ENCODE measurements at regions not wholly inside any gene's neighbourhood (a gene's known extent, or its start where the extent isn't known, plus 50 kb on each side); places are given as distances from the start of the nearest gene placed in this dataset.
A peak's percentile ranks its signal among the peaks of the same experiment; 100 is the strongest.
"Not testable (repeated sequence)": the region's sequence is repeated elsewhere in the genome, so short reads cannot be mapped to it uniquely, and the experiment has no call there.

DNA sequence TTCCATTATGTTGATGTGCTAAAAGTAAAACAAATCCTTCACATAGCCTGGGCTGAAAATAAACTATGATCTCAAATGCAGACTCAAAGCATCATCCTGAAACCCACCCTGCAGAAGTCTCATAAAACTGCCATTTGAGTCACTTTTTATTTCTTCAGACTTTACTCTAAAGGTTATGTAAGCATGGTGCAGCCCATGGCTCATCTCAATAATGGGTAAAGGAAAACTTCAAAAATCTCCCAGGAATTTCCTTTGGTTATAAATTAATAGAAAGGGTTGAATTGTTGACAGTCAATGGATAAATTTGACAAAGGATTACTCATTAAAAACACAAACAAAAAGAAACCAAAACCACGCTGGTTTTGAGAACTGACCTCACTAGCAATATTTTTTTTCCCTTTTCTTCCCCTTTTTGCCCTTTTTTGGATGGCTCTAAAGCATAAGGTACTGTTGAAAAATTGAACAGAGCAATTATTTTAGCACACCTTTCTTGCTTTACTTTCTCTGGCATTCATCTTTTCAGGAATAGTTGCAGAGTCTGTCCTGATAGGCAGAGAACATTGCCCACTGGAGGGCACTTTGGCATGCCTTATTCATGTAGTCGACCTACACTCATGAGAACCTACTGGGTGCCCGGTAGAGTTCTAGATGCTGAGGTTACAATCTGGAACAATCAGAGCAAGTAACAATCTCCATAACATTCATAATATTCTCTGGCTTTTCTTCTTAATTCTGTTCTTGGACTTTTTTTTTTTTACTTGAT, 191.4 kb downstream of the TMEM167A start:
- peak; percentile 93 for DNase-seq

DNA sequence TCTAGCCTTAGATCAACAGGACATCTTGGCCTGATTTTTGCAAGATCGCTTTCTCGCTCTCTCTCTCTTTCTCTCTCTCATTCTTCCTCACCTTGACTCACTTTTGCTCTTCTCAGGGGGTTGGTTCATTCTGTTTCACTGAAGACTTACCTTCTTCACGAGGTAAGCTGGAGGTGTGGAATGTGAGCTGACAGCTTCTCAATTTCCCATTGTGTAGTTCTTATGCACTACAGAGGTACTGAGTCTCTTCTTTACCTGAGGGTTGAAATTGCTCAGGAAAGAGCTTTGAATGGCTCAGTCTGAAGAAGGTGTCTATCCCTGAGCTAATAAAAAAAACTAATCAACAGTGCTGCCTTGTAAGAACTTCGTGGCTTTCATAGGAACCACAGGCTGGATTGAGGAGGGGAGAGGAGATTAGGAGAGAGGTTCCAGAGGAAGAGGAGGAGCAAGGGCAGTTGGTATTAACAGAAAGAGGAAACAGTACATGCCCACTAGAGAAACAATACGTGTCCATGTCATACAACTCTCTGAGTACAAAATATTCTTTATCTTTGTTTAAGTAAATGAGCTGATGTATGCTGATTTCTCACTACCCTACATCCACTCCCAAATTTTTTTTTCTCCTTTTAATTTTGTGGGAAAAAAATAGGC, 192.2 kb downstream of the TMEM167A start:
- peak; percentile 7 for DNase-seq

DNA sequence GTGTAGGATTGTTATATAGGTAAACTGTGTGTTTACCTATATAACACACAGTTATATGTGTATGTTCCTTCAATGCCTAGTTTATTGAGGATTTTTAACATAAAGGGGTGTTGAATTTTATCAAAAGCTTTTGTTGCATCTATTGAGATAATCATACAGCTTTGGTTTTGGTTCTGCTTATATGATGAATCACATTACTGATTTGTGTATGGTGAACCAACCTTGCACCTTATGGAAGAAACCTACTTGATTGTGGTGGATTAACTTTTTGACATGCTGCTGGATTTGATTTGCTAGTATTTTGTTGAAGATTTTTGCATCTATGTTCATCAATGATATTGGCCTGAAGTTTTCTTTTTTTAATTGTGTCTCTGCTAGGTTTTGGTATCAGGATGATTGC, 194.9 kb downstream of the TMEM167A start:
- DNase-seq: no peak

DNA sequence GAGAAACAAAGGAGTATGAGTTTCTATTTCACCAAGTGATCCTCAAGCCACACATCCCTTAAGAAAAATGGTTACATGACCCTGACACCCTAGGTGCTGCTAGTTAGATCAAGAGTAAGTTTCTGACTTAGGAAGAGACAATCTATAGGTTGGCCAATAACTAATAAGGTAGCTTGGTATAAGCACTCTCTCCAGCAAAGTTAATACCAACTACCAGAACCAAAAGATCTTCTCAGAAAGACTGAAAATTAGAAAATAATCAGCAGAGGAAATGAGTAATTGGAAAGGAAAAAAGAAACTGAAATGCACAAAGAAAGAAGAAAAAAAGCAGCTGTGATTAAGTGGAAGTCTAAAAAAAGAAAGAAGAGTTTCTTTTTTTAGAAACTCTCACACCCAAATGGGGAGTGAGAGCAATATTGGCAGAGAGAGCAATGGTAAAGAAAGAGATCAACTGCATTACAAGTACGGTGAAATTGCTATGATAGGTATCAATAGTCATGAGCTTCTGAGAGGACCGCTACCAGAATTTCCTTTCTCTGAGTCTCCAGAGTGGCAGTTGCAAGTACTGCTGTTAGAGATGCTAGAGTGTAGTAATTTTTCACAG, 195.5 kb downstream of the TMEM167A start:
- no peak for DNase-seq

DNA sequence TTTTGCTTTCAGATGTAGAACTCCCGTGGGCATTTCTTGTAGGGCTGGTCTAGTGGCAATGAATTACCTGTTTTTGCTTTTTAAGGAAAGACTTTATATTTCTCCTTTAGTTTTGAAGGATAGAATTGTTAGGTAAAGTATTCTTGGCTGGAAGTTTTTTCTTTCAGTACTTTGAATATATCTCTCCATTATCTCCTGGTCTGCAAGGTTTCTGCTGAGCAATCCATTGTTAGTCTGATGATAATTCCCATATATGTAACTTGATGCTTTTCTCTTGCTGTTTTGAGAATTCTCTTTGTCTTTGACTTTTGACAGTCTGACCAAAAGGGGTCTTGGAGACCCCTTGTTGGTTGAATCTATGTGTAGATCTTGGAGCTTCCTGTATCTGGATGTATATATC, 198.1 kb downstream of the TMEM167A start:
- no peak for DNase-seq

DNA sequence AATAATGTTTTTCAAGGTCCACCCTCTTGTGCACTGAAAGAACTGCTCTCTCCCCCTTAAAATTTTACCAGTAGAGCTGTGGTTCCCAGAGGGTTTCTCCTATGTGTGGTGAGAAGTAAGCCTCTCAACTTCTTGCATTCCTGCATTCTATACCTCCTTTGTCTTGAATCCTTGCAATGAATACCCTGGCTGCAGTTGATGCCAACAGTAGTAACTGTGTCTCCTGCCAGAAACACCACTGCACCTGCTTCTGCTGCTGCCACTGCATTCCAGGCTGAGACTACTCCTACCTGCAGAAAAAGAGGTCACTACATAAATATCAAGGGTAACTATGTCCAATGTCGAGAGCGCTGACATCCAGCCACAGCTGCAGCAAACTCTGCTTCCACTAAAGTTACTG, 203.7 kb downstream of the TMEM167A start:
- no peak for DNase-seq

DNA sequence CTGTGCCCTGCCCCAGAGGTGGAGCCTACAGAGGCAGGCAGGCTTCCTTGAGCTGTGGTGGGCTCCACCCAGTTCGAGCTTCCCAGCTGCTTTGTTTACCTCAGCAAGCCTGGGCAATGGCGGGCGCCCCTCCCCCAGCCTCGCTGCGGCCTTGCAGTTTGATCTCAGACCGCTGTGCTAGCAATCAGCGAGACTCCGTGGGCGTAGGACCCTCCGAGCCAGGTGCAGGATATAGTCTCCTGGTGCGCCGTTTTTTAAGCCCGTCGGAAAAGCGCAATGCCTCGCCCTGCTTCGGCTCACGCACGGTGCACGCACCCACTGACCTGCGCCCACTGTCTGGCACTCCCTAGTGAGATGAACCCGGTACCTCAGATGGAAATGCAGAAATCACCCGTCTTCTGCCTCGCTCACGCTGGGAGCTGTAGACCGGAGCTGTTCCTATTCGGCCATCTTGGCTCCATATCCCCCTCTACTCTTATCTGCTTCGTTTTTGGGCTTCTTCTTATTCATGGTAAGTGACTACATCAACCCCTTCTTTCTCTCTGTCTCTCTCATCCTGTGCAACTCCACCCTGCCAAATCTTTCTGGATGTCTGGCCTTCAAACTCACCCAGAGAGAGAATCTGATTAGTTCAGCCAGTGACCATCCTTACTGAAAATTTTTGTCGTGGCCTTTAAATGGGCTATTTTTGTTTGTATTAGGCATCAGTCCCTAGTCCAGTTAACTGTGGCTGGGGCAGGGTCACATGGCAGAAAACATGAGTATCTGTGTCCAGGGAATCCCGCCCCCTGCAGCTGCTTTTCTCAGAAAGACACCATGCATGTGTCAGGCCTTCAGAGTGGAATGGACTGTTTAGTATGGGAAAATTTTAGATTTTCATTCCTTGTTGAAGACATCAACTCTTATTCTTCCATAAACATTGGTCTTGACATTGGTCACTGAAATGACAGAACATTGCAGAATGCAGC, 204.6 kb downstream of the TMEM167A start:
- not testable (repeated sequence) for DNase-seq

DNA sequence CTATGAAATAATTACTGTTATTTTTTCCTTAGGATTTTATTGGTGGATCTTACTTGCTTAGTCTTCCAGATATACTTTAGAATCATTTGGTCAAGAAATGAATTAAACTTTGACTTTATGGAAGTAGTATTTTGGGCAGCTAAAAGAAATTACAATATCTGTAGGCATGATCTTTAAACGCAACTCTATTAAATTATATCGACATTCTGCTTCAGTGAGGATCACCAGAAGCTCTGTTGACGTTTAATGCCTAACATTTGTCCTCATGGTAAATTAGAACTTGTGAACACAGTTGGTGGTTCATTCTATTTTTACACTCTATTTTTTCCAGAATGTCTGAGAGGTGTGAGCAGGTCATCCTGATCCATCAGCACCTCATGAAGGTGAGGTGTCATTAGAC, 211.6 kb downstream of the TMEM167A start:
- no peak for DNase-seq

DNA sequence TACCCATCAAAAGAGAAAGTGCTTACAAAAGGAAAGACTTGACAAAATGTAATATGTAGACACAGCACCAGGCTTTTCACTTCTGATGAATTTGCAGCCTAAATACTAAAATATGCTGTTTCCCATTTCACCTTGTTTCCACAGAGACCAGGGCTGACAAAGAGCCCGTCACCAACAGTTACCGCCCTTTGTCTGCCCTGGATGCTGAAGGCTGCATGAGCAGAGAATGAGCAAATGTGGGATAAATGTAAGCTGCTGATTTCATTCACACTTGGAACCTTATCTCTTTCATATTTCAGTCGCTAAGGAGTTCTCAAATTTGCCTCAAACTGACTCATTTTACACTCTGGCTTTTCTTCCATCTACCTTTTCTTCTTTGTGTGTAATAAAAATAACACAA, 213.9 kb downstream of the TMEM167A start:
- no peak for DNase-seq

DNA sequence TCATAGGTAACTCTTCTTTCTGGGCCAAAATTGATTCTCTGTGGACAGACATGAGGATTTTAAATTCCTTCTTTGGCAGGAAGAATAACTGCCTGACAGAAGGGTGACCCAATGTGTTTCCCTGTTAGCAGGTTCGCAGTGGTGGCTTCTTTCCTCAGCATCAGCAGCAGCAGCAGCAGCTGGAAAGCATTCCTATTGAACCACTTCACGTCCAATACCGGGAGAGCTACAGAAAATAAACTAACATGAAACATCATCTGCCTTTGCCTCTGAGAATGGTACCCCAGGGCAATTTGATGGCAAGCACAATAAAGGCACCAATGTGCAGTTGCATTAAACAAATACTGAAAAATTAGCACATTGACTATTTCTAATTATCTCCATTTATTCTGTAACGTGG, 214.5 kb downstream of the TMEM167A start:
- DNase-seq: no peak

DNA sequence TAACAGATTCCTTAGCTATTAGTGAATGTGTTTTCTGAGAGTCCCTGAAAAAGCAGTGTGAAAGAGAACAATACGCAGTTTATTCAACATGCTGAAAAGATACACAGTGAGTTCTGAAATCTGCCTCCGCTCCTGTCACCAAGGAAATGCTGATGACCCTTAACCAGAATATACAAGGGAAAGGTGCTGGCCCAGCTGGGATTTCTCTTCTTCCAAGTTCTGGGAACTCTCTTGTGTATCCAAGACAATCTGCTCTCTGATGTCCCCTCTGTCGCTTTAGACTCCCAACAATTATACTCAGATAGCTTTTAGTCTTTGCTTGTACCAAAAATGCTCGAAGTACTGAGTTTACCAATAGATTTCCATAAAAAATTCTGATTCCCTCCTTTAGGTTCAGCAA, 214.9 kb downstream of the TMEM167A start:
- no peak for DNase-seq

DNA sequence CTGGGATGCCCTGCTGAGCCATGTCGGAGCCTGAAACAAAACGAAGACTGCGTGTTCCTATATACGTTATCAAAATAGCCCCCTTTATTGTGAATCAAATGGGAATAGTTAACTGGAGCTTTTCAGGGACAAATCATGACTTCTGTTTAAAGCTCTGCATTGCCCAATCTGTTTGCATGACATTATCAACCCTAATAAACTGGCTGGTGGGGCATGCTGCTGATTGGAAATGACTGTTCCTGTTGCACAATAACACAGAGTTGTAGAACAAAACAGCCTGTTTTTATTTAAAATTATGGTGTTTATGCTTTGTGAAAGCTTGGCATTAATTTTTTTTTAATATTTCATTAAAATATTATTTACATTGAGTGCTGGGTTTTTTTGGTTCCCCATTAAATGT, 215.5 kb downstream of the TMEM167A start:
- no peak for DNase-seq

DNA sequence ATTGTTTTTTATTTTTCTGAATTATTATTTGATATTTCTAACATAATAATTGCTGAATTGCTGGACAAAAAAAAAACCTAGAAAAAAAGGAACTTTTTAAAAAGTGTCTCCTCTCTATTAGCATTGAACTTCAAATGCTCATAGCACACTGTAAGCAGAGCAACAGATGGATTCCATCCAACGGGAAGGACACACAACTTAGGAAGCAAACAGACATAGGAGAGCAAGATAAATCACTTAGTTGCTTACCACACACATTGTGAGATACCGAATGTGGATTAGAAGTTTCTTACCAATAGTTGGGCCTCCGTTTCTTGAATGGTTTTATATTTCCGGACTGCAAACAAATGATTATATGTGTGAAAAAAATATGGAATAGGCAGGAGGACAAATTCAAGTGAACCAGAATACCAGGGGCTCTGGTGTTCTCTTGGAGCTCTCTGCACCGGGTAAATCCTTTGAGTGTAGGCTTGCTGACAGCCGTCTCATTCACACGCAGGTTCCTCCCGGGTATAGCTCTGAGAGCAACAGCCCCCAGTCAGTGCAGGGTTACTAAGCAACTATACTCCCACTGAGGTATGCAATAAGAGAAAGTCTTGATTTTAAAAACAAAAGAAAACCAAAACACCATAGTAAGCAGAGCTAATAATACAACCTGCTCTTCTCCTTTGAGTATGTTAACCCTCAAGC, 217.6 kb downstream of the TMEM167A start:
- no peak for DNase-seq

DNA sequence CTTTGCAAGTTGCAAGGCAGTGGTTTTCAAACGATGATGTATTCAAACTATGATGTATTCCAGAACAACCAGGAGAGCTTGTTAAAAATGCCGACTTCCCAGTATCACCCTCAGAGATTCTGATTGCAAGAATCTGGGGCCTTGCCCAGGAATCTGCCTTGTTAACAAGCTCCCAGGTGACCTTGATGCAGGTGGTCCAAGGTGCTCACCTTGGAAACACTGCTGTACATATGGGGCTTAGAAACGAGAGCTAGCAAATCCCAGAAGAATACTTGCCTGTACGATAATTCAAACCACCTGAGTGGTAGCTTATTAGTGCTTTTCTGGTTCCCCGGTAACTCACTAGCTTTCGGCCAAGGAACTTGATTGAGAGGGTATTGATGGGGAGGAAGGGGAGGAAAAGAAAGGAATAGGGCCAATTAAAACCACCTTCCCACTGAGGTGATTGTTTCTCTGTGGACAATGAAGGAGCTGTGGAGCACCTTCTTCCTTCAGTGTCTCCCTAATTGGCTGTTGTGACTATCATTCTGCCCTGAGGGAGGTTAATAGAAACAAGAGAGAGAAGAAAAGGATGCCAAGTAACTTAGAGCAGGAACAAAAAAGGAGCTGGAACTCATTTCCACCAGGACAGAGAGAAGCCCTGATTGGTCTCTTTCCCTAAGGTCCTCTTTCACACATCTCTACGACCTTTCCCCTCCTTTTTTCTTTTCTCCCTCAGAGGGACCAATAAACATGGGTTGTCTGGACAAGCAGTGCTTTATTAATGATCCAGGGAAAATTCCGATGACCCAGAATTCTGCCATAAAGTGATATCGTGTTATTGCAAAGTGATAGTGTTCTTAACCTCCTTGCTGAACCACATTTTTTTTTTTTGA, 218.8 kb downstream of the TMEM167A start:
- DNase-seq: no peak

DNA sequence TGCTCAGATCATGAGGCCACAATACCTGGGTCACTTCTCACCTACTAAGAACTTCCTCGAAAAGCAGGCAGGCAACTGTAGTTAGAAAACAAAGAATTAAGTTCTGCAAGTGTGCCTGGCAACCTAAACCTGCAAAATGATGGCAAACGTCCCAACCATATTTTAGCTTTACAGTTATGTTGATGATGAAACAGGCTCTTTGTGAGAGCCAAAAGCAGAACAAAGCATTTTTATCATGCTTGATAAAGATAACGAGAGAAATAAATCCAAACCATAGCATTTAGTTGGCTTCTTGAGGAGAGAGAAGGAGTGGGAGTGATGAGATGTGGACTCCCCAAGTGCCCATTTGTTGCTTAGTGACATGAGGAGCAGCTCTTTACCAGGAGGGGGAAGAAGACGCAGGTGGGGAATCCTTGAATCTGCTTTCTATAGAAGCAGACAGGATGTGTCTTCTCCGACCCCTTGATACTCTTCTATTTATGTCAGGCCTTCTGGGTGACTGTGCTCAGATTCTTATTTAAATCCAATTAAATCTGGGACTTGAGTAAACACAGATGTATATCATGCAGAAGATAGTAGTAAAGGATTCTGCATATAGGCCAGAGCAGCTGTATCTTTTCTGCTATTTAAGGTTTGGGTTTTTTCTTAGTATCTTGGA, 221.2 kb downstream of the TMEM167A start:
- no peak for DNase-seq

DNA sequence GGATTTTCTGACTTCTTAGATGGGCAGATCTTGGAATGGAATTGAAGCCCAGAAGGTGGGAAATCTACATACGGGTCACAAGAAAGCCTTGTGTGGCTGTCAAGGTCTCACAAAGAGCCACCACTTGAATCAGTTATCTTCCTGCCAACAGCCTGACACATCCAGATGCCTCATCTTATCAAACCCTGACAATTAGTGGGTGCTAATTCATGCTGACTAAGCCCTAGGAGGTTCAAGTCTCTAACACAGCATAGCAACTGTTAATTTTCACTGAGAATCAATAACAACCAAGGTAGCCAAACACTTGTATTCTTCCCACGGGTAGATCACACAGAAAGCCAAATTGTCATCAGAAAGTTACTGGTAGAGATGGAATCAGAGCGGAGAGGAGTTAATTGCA, 222.2 kb downstream of the TMEM167A start:
- DNase-seq: no peak

DNA sequence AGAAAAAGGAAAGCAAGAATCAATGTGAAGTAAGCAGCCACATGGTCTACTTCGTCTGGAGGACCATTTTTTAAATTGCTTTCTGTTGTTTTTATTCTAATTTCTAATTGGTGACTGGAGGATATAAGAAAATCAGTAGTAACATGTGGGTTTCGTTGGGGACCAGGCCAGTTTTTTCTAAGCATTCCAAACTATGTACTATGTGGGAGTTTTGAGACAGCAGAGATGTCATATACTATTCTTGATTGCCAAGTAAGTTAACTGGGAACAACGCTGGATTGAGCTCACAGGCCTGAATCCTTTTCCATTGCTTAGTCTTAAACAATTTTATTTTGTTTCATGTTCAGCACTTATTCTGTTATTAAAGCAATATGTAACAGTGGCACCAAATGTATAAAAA, 225.7 kb downstream of the TMEM167A start:
- no peak for DNase-seq

DNA sequence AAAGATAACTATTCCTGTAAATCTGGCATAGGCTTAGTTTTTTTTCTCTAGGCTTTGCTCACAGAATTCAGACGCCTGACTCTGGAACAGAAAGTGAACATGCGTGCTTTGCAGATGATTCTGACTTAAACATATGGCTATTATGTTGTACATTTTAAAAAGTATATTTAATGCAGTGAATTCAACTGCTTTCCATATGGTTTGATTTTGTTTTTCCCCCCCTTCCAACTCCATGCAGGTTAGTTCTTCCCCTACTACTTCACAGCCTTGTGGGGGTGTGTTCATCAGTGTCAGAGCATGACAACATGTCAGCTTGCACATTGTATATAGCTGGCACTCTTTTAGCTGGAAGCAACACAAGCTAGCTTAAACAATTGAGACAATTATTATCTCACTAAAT, 226.8 kb downstream of the TMEM167A start:
- DNase-seq: no peak

DNA sequence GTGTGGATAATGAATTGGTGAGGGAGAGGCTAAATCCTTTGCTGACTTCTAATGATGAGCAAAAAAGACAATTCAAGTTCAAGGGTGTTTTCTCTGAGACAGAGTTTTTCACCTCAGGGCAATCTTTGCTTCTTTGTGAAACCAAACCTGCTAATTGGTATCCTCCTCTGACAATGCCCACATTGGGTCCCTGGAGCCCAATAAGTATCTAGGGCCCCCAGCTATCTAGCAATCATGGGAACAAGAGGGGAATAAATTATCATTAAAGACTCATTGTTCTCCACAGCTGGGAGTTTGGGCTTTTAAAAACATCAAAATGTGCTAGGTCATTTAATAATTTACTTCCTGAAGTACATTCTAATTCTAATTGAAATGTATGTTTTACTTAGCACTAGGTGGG, 227.3 kb downstream of the TMEM167A start:
- DNase-seq: no peak

DNA sequence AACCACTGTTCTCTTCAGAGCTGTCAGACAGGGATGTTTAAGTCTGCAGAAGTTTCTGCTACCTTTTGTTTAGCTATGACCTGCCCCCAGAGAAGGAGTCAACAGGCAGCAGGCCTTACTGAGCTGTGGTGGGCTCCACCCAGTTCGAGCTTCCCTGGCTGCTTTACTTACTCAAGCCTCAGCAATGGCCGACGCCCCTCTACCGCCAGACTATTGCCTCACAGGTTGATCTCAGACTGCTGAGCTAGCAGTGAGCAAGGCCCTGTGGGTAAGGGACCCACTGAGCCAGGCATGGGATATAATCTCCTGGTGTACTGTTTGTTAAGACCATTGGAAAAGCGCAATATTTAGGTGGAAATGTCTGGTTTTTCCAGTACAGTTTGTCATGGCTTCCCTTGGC, 229.6 kb downstream of the TMEM167A start:
- no peak for DNase-seq

DNA sequence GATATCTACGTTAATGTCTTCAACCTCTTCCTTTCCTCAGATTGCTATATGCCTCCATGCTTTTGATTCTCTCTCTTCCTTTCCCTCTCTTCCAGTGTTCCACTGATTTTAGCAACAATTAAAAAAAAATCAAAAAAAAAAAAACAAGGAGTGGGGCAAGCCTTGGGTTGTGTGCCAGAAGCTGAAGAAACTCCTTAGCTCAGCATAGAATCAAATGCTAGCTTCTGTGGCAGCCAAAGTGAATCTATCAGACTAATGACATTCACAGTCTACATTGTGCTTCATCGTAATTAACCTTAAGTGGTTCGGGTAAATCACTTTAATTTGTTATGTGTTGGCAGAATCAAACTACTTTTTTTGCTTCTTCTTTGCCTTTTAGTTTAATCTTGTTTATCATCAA, 237.3 kb downstream of the TMEM167A start:
- DNase-seq: no peak

All from kidney glomerular epithelial cell (primary cell).